ENCODE measurements at regions not wholly inside any gene's neighbourhood (a gene's known extent, or its start where the extent isn't known, plus 50 kb on each side); places are given as distances from the start of the nearest gene placed in this dataset.
"Not testable (repeated sequence)": the region's sequence is repeated elsewhere in the genome, so short reads cannot be mapped to it uniquely, and the experiment has no call there.

GRCh38 chr5:111960476-111961215 is 203.7 kb upstream of the NREP start:
- intact Hi-C loops (cut with DNase I), result no loop called here

GRCh38 chr5:111958851-111959250 is 201.9 kb upstream of the NREP start:
- H3K4me3 ChIP-seq, result no peak overlapping the region
- peaks cover 0 to 5% of the 10 kb centered on the region in 2 donors for H3K4me1 ChIP-seq
- intact Hi-C loops (cut with DNase I), result no loop called here
- no peak for TF ChIP-seq CTCF (IDR thresholded peaks at IDR 0.05)
- no peak for DNase-seq (ENCODE audit: low spot score in 2 of 2)
- no peaks in the 10 kb centered on the region for H3K27me3 ChIP-seq
- no peaks in the 10 kb centered on the region for H3K36me3 ChIP-seq
- H3K27ac ChIP-seq, result no peak overlapping the region
- H3K9me3 ChIP-seq, result no peaks in the 10 kb centered on the region

More at GRCh38 chr5:111960476-111961215, 203.7 kb upstream of the NREP start:
- Histone ChIP-seq H3K36me3 (no peaks in the 10 kb centered on the region), H3K4me1 (peaks cover 0 to 5% of the 10 kb centered on the region in 2 donors), H3K9me3 (no peaks in the 10 kb centered on the region), H3K27ac (no peak overlapping the region), H3K27me3 (no peaks in the 10 kb centered on the region), H3K4me3 (no peak overlapping the region)
- no peak for TF ChIP-seq CTCF (IDR thresholded peaks at IDR 0.05)
- no peak for DNase-seq (ENCODE audit: low spot score in 2 of 2)

GRCh38 chr5:111956765-111957164 is 199.8 kb upstream of the NREP start:
- H3K4me3 ChIP-seq; intact Hi-C loops (cut with DNase I): not testable (repeated sequence)

GRCh38 chr5:111954516-111955395 is 197.8 kb upstream of the NREP start:
- Histone ChIP-seq H3K4me1 (peaks cover 0 to 3% of the 10 kb centered on the region in 2 donors), H3K27me3 (no peaks in the 10 kb centered on the region), H3K36me3 (no peaks in the 10 kb centered on the region), H3K27ac (no peak overlapping the region), H3K4me3 (no peak overlapping the region), H3K9me3 (no peaks in the 10 kb centered on the region)
- intact Hi-C loops (cut with DNase I), result no loop called here
- DNase-seq (ENCODE audit: low spot score in 2 of 2), result no peak
- no peak for TF ChIP-seq CTCF (IDR thresholded peaks at IDR 0.05)

More at GRCh38 chr5:111956765-111957164, 199.8 kb upstream of the NREP start:
- not testable (repeated sequence) for H3K4me1 ChIP-seq; H3K27ac ChIP-seq; H3K27me3 ChIP-seq; DNase-seq (ENCODE audit: low spot score in 2 of 2); H3K36me3 ChIP-seq; H3K9me3 ChIP-seq

- no peak for TF ChIP-seq CTCF (IDR thresholded peaks at IDR 0.05)
- Histone ChIP-seq H3K9me3 (no peaks in the 10 kb centered on the region), H3K4me1 (no peaks in the 10 kb centered on the region), H3K27ac (no peak overlapping the region), H3K4me3 (no peak overlapping the region), H3K36me3 (no peaks in the 10 kb centered on the region), H3K27me3 (no peaks in the 10 kb centered on the region)
- intact Hi-C loops (cut with DNase I), result no loop called here
- DNase-seq (ENCODE audit: low spot score in 2 of 2), result no peak
These were observed 196.5 kb upstream of the NREP start for GRCh38 chr5:111953351-111954127.

All from ascending aorta (tissue), 2 donors.